Endothelial cell of umbilical vein (primary cell): ENCODE measurements at regions not wholly inside any gene's neighbourhood (a gene's known extent, or its start where the extent isn't known, plus 50 kb on each side); places are given as distances from the start of the nearest gene placed in this dataset.

Source experiments
- EZH2 ChIP-seq: IDR thresholded peaks from 2 replicates; pipeline ENCODE4 v1.6.1; 2012; ENCODE audit warnings: borderline replicate concordance, low read depth, mild to moderate bottlenecking, moderate library complexity, low read length, inconsistent platforms; ENCODE audit not compliant: severe bottlenecking
- POLR2A ChIP-seq: IDR thresholded peaks from 2 replicates; pipeline ENCODE4 v1.6.1; 2012; ENCODE audit warnings: low read depth, mild to moderate bottlenecking, control low read depth, low read length
- TF ChIP-seq, protein P1 (sequence below), 2 donors: IDR thresholded peaks; 1 replicate in 1 of 2; 2 replicates in 1 of 2; pipeline ENCODE4 v1.5.1; 2011; ENCODE audit warnings: low read length in 2 of 2, mild to moderate bottlenecking in 2 of 2, moderate library complexity in 2 of 2, control low read depth in 1 of 2, inconsistent platforms in 1 of 2, low read depth in 1 of 2; ENCODE audit not compliant: insufficient read depth in 1 of 2; ENCODE audit errors: extremely low read depth in 1 of 2

DNA sequence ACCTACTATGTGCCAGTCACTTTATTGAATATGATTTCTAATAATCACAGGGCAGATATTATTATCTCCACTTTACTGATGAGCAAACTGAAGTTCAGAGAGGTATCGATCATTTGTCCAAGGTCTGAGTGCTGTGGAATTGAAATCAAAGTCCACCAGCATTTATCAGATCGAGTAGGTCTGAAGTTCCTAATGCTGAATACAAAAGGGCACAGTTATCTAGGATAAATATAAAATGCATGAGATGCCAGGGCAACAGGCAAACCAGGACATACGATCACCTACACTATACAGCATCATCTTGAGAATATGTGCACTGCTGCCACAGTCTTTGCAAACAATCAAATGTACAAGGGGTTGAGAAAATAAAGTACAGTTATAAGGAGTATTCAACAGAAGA lies 57.2 kb upstream of the SH3RF1 start:
- TF ChIP-seq EZH2 (no peak), POLR2A (no peak)
- TF ChIP-seq, protein P1, sequence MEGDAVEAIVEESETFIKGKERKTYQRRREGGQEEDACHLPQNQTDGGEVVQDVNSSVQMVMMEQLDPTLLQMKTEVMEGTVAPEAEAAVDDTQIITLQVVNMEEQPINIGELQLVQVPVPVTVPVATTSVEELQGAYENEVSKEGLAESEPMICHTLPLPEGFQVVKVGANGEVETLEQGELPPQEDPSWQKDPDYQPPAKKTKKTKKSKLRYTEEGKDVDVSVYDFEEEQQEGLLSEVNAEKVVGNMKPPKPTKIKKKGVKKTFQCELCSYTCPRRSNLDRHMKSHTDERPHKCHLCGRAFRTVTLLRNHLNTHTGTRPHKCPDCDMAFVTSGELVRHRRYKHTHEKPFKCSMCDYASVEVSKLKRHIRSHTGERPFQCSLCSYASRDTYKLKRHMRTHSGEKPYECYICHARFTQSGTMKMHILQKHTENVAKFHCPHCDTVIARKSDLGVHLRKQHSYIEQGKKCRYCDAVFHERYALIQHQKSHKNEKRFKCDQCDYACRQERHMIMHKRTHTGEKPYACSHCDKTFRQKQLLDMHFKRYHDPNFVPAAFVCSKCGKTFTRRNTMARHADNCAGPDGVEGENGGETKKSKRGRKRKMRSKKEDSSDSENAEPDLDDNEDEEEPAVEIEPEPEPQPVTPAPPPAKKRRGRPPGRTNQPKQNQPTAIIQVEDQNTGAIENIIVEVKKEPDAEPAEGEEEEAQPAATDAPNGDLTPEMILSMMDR (IDR thresholded peaks at IDR 0.05; ENCODE audit: extremely low read depth in 1 of 2, insufficient read depth in 1 of 2, low read depth in 1 of 2, low read length in 2 of 2) = no peak
